Hepatocyte (in vitro differentiated cells): ENCODE measurements at regions not wholly inside any gene's neighbourhood (a gene's known extent, or its start where the extent isn't known, plus 50 kb on each side); places are given as distances from the start of the nearest gene placed in this dataset.

Experiments
- DNase-seq: peaks from one replicate; pipeline ENCODE4 v3.0.0-alpha.2; 2016; ENCODE audit warnings: low spot score
- H2AFZ ChIP-seq: fragments of 200-600 bp; sonication (generic); 2 replicates; pipeline ENCODE4 v1.6.0; 2016; ENCODE audit warnings: antibody characterized with exemption, mild to moderate bottlenecking
- H3K27ac ChIP-seq: fragments of 200-600 bp; sonication (generic); 2 replicates; pipeline ENCODE4 v1.5.1; 2016; ENCODE audit warnings: mild to moderate bottlenecking
- H3K27me3 ChIP-seq: fragments of 200-600 bp; sonication (generic); 2 replicates; pipeline ENCODE4 v1.6.1; 2016
- H3K36me3 ChIP-seq: fragments of 200-600 bp; sonication (generic); replicated peaks from 2 replicates; pipeline ENCODE4 v1.5.1; 2016; ENCODE audit warnings: low read depth; ENCODE audit not compliant: insufficient read depth
- H3K4me1 ChIP-seq: fragments of 200-600 bp; sonication (generic); 2 replicates; pipeline ENCODE4 v1.5.1; 2016; ENCODE audit warnings: mild to moderate bottlenecking, moderate library complexity; ENCODE audit not compliant: insufficient read depth
- H3K4me2 ChIP-seq: fragments of 200-600 bp; sonication (generic); 2 replicates; pipeline ENCODE4 v1.6.0; 2016
- H3K4me3 ChIP-seq: fragments of 200-600 bp; sonication (generic); 2 replicates; pipeline ENCODE4 v1.5.1; 2016; ENCODE audit warnings: mild to moderate bottlenecking
- H3K79me2 ChIP-seq: fragments of 200-600 bp; sonication (generic); 2 replicates; pipeline ENCODE4 v1.6.0; 2017; ENCODE audit warnings: mild to moderate bottlenecking
- H3K9me2 ChIP-seq: fragments of 200-600 bp; sonication (generic); replicated peaks from 2 replicates; pipeline ENCODE4 v1.6.0; 2017; ENCODE audit warnings: mild to moderate bottlenecking; ENCODE audit not compliant: insufficient read depth
- H3K9me3 ChIP-seq: fragments of 200-600 bp; sonication (generic); 2 replicates; pipeline ENCODE4 v1.5.1; 2016; ENCODE audit warnings: low read depth, mild to moderate bottlenecking
- H4K20me1 ChIP-seq: fragments of 200-600 bp; sonication (generic); 2 replicates; pipeline ENCODE4 v1.6.0; 2016; ENCODE audit warnings: mild to moderate bottlenecking; ENCODE audit not compliant: insufficient read depth, poor library complexity, severe bottlenecking
- CTCF ChIP-seq: fragments of 200-600 bp; sonication (generic); IDR thresholded peaks from 2 replicates; pipeline ENCODE4 v1.5.1; 2016; ENCODE audit warnings: antibody characterized with exemption, mild to moderate bottlenecking; ENCODE audit not compliant: poor library complexity
- EZH2 ChIP-seq: fragments of 200-600 bp; sonication (generic); IDR thresholded peaks from 2 replicates; pipeline ENCODE4 v1.6.1; 2016; ENCODE audit warnings: antibody characterized with exemption, mild to moderate bottlenecking, borderline replicate concordance
- EZH2phosphoT487 ChIP-seq: fragments of 200-600 bp; sonication (generic); IDR thresholded peaks from one replicate; pipeline ENCODE4 v1.6.1; 2018; ENCODE audit warnings: antibody characterized with exemption, mild to moderate bottlenecking, low read depth, moderate library complexity; ENCODE audit not compliant: unreplicated experiment, severe bottlenecking
- WGBS: methylation state at CpG from one replicate; pipeline ENCODE4 v1.1.6; 2016; ENCODE audit warnings: low lambda C conversion rate; ENCODE audit errors: missing lambda C conversion rate; 5-methylcytosine and 5-hydroxymethylcytosine counted together

- Histone ChIP-seq H3K9me3 (no peaks in the 10 kb centered on the region), H3K4me3 (no peak overlapping the region), H3K4me2 (no peak overlapping the region), H3K36me3 (no peaks in the 10 kb centered on the region), H3K9me2 (no peaks in the 10 kb centered on the region), H3K79me2 (no peaks in the 10 kb centered on the region), H3K27me3 (no peaks in the 10 kb centered on the region), H4K20me1 (no peaks in the 10 kb centered on the region), H2AFZ (no peak overlapping the region), H3K4me1 (no peaks in the 10 kb centered on the region), H3K27ac (no peak overlapping the region)
- TF ChIP-seq EZH2phosphoT487 (no peak), CTCF (no peak), EZH2 (no peak)
- DNase-seq: no peak
- WGBS: 85% methylated on average over 3 of the region's 3 CpGs
These were observed 78.6 kb downstream of the CCDC59 start for GRCh38 chr12:82279536-82280058.

- H3K9me3 ChIP-seq: no peaks in the 10 kb centered on the region
- no peak overlapping the region for H3K4me3 ChIP-seq
- TF ChIP-seq CTCF: no peak
- TF ChIP-seq EZH2phosphoT487: no peak
- TF ChIP-seq EZH2: no peak
- H3K4me2 ChIP-seq: no peak overlapping the region
- no peaks in the 10 kb centered on the region for H3K9me2 ChIP-seq
- H3K27ac ChIP-seq: no peak overlapping the region
- H3K27me3 ChIP-seq: no peaks in the 10 kb centered on the region
- H3K79me2 ChIP-seq: no peaks in the 10 kb centered on the region
- no peak overlapping the region for H2AFZ ChIP-seq
- H4K20me1 ChIP-seq: no peaks in the 10 kb centered on the region
- H3K36me3 ChIP-seq: no peaks in the 10 kb centered on the region
- WGBS: 89% methylated on average over 4 of the region's 4 CpGs
- H3K4me1 ChIP-seq: no peaks in the 10 kb centered on the region
- no peak for DNase-seq
These were observed 80.6 kb downstream of the CCDC59 start for GRCh38 chr12:82277582-82277981.

DNA sequence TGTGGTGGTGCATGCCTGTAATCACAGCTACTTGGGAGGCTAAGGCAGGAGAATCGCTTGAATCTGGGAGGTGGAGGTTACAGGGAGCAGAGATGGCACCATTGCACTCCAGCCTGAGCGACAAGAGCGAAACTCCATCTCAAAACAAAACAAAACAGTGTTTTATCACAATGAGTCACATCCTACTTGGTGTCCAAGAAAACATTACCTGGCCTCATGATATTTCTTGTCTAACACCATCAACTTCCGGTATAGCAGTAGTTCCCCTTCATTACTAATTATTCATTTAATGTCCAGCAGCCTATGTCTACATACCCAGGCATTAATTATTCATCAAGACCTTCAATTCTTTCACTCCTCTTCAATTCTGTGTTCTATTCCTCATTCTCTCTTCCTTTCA, 115.5 kb downstream of the CCDC59 start:
- Histone ChIP-seq H3K4me2 (no peak overlapping the region), H3K9me2 (no peaks in the 10 kb centered on the region), H3K27ac (no peak overlapping the region), H2AFZ (no peak overlapping the region), H3K27me3 (no peaks in the 10 kb centered on the region), H4K20me1 (no peaks in the 10 kb centered on the region), H3K36me3 (no peaks in the 10 kb centered on the region), H3K4me1 (no peaks in the 10 kb centered on the region), H3K4me3 (no peak overlapping the region), H3K79me2 (no peaks in the 10 kb centered on the region), H3K9me3 (no peaks in the 10 kb centered on the region)
- WGBS: 90% methylated on average over 4 of the region's 4 CpGs
- TF ChIP-seq CTCF (no peak), EZH2phosphoT487 (no peak), EZH2 (no peak)
- DNase-seq: no peak

DNA sequence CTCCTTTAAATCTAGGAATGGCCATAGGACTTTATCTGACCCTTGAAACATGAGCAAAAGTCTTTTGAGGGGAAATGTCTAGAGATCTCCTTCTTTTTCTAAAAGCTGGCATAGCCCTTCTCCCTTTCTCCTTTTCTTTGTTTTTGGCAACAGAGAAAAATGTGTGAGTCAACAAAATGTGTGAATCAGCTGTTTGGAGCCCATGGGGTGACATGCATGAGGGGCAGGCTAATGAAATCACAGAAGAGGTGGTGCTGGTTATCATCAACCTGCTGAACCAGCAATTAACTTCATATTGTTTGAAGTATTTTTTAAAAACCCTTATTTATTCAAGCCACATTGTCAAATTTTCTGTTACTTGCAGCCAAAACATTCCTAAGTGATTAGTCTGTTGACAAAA, 132.3 kb downstream of the CCDC59 start:
- H3K9me3 ChIP-seq: no peaks in the 10 kb centered on the region
- no peaks in the 10 kb centered on the region for H3K36me3 ChIP-seq
- no peak for DNase-seq
- H3K4me3 ChIP-seq: no peak overlapping the region
- no peak overlapping the region for H2AFZ ChIP-seq
- H3K4me2 ChIP-seq: no peak overlapping the region
- H3K79me2 ChIP-seq: no peaks in the 10 kb centered on the region
- H3K4me1 ChIP-seq: no peaks in the 10 kb centered on the region
- H4K20me1 ChIP-seq: no peaks in the 10 kb centered on the region
- H3K9me2 ChIP-seq: no peaks in the 10 kb centered on the region
- H3K27ac ChIP-seq: no peak overlapping the region
- no peaks in the 10 kb centered on the region for H3K27me3 ChIP-seq
- TF ChIP-seq CTCF (no peak), EZH2 (no peak), EZH2phosphoT487 (no peak)
